Sigmoid colon (tissue), 4 donors: ENCODE measurements at regions not wholly inside any gene's neighbourhood (a gene's known extent, or its start where the extent isn't known, plus 50 kb on each side); places are given as distances from the start of the nearest gene placed in this dataset.

Experiments
- POLR2A ChIP-seq, 2 donors: fragments of 450-650 bp; IDR thresholded peaks; one replicate each; pipeline ENCODE4 v1.6.1; 2016; ENCODE audit warnings: antibody characterized with exemption in 2 of 2, mild to moderate bottlenecking in 2 of 2, moderate library complexity in 2 of 2
- POLR2AphosphoS5 ChIP-seq, 4 donors: sonication (generic); formaldehyde crosslinking; IDR thresholded peaks; one replicate each; pipeline ENCODE4 v1.6.1; 2017; ENCODE audit warnings: antibody characterized with exemption in 4 of 4
- TF ChIP-seq, protein P1 (sequence below), 4 experiments: fragments of 450-650 bp in 3 of 4; fragments of 200-600 bp in 1 of 4; IDR thresholded peaks; one replicate each; pipeline ENCODE4 v1.5.1; 2016 to 2019; ENCODE audit warnings: antibody characterized with exemption in 4 of 4, mild to moderate bottlenecking in 3 of 4, moderate library complexity in 2 of 4

DNA sequence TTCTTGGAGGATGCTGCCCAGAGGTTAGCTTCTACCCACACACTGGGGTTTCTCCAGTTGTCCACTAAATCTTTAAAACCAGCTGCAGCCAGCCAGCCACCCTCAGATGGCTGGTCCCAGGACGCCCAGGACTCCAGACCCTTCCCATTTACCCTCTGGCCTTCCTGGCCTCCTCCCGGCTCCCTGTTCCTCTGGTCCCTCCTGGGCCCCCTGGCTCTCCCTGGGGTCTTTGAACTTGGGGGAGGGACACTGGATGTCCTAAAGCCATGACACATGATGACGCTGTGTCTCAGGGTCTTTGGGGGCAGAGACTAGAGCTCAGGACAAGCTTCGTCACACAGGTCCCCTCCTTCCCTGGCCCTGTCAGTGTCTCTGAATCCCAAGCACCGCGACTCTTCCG is 201.1 kb upstream of the HDAC4 start:
- TF ChIP-seq, protein P1, sequence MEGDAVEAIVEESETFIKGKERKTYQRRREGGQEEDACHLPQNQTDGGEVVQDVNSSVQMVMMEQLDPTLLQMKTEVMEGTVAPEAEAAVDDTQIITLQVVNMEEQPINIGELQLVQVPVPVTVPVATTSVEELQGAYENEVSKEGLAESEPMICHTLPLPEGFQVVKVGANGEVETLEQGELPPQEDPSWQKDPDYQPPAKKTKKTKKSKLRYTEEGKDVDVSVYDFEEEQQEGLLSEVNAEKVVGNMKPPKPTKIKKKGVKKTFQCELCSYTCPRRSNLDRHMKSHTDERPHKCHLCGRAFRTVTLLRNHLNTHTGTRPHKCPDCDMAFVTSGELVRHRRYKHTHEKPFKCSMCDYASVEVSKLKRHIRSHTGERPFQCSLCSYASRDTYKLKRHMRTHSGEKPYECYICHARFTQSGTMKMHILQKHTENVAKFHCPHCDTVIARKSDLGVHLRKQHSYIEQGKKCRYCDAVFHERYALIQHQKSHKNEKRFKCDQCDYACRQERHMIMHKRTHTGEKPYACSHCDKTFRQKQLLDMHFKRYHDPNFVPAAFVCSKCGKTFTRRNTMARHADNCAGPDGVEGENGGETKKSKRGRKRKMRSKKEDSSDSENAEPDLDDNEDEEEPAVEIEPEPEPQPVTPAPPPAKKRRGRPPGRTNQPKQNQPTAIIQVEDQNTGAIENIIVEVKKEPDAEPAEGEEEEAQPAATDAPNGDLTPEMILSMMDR (IDR thresholded peaks at IDR 0.05): no peak
- TF ChIP-seq POLR2A (IDR thresholded peaks at IDR 0.05) (no peak), POLR2AphosphoS5 (IDR thresholded peaks at IDR 0.05) (no peak)
